GM12891 (cell line): ENCODE measurements at regions not wholly inside any gene's neighbourhood (a gene's known extent, or its start where the extent isn't known, plus 50 kb on each side); places are given as distances from the start of the nearest gene placed in this dataset.

ENCODE experiments used
- POLR2A ChIP-seq: IDR thresholded peaks from 2 replicates; pipeline ENCODE4 v1.6.1; 2011; ENCODE audit warnings: low read depth, low read length, control low read depth
- POLR2AphosphoS5 ChIP-seq: IDR thresholded peaks from 2 replicates; pipeline ENCODE4 v1.6.1; 2011; ENCODE audit warnings: low read depth, low read length, control low read depth

DNA sequence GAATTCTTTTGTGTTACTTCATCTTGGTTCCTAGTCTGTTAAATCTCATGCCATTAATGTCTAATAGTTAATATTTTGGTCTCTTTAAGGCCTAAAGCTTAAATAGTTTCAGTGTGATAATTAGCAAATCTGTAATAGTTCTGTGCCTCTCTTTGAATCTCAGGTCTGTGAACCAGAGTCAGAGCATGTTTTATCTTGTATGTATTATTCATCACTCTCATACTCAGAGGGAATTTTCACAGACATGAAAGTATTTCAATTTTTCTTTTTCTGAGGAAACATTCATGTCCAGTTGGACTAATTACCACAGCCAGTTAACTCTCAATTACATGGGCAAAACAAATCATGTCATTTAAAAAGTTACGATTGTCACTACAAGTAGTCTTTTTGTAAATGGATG is 931.9 kb upstream of the SLC39A10 start:
- TF ChIP-seq POLR2A (no peak), POLR2AphosphoS5 (no peak)
